HCT116 (cell line): ENCODE measurements at regions not wholly inside any gene's neighbourhood (a gene's known extent, or its start where the extent isn't known, plus 50 kb on each side); places are given as distances from the start of the nearest gene placed in this dataset.

Experiments used
- ATAC-seq: fragments of 200-7000 bp; cut with Tn5 transposase; 2 replicates; pipeline ENCODE4 v1.9.1; 2020; ENCODE audit warnings: mild to moderate bottlenecking, moderate library complexity
- BruUV-seq: library from RNA; stranded (reverse); fragments of 400-500 nt; replicated peaks from 2 replicates; lab custom pipeline; 2021; lab: Mats Ljungman, UMichigan
- CTCF ChIA-PET: fragments of 300-600 bp; sonication (Branson Sonifier 250); formaldehyde crosslinking; loops from one replicate; lab custom pipeline; 2021; ENCODE audit warnings: antibody characterized with exemption; lab: Charles Lee
- POLR2A ChIA-PET: fragments of 300-600, 350-600 bp; sonication (Branson Sonifier 250); formaldehyde crosslinking; loops from one replicate; lab custom pipeline; 2021; ENCODE audit warnings: antibody characterized with exemption; lab: Charles Lee
- RAD21 ChIA-PET, 2 experiments: fragments of 300-600 bp; sonication (Branson Sonifier 250); formaldehyde crosslinking; loops; one replicate each; lab custom pipeline; 2023; ENCODE audit warnings: low total read pairs in 2 of 2; ENCODE audit not compliant: uncharacterized antibody in 2 of 2, unreplicated experiment in 2 of 2, low non-redundant PET in 1 of 2; lab: Charles Lee
- DNase-seq: peaks from one replicate; pipeline ENCODE4 v3.0.0-alpha.2; 2010; ENCODE audit warnings: low read depth, low spot score
- H2AFZ ChIP-seq: fragments of 200-600 bp; shearing (Covaris generic), sonication (generic); 2 replicates; pipeline ENCODE4 v1.6.1; 2017; ENCODE audit warnings: low read depth, mixed run types, mixed read lengths, antibody characterized with exemption, low read length; ENCODE audit not compliant: poor library complexity, severe bottlenecking
- H3K27ac ChIP-seq: 2 replicates; pipeline ENCODE4 v1.5.1; 2012; ENCODE audit warnings: low read depth, low read length
- H3K27me3 ChIP-seq: fragments of 200-600 bp; sonication (generic); 2 replicates; pipeline ENCODE4 v1.6.1; 2016; ENCODE audit warnings: mixed run types, low read length, mixed read lengths; ENCODE audit not compliant: insufficient read depth
- H3K36me3 ChIP-seq, 2 experiments: fragments of 200-500 bp in 1 of 2; fragments of 200-600 bp in 1 of 2; sonication (Bioruptor generic) in 1 of 2; sonication (generic) in 1 of 2; 2 replicates each; pipeline versions ENCODE4 v1.5.1 to v1.6.1; 2014 to 2016; ENCODE audit warnings: low read length in 2 of 2, inconsistent platforms in 1 of 2, mixed read lengths in 1 of 2, mixed run types in 1 of 2; ENCODE audit not compliant: insufficient read depth in 2 of 2, control insufficient read depth in 1 of 2
- H3K4me1 ChIP-seq, 2 experiments: fragments of 200-600 bp in 1 of 2; sonication (generic) in 1 of 2; 2 replicates each; pipeline versions ENCODE4 v1.5.1 to v1.6.1; 2012 to 2017; ENCODE audit warnings: low read length in 2 of 2, inconsistent platforms in 1 of 2, mild to moderate bottlenecking in 1 of 2, mixed read lengths in 1 of 2, mixed run types in 1 of 2, moderate library complexity in 1 of 2; ENCODE audit not compliant: insufficient read depth in 2 of 2, control insufficient read depth in 1 of 2
- H3K4me2 ChIP-seq: fragments of 200-600 bp; sonication (generic); 2 replicates; pipeline ENCODE4 v1.6.1; 2017; ENCODE audit warnings: mixed run types, low read length, mixed read lengths
- H3K4me3 ChIP-seq, 2 experiments: fragments of 200-600 bp in 1 of 2; sonication (generic) in 1 of 2; replicated peaks in 1 of 2; 2 replicates each; pipeline ENCODE4 v1.5.1; 2011 to 2016; ENCODE audit warnings: low read length in 2 of 2, control low read depth in 1 of 2, low read depth in 1 of 2, mild to moderate bottlenecking in 1 of 2, mixed read lengths in 1 of 2, mixed run types in 1 of 2
- H3K79me2 ChIP-seq: fragments of 200-600 bp; sonication (generic); 2 replicates; pipeline ENCODE4 v1.6.1; 2017; ENCODE audit warnings: mild to moderate bottlenecking, mixed run types, low read length, moderate library complexity, mixed read lengths; ENCODE audit not compliant: insufficient read depth
- H3K9ac ChIP-seq: fragments of 200-600 bp; sonication (generic); 2 replicates; pipeline ENCODE4 v1.6.1; 2016; ENCODE audit warnings: low read length, mixed read lengths
- H3K9me2 ChIP-seq: fragments of 200-600 bp; sonication (generic), shearing (Covaris generic); 2 replicates; pipeline ENCODE4 v1.6.1; 2017; ENCODE audit warnings: mixed run types, mild to moderate bottlenecking, moderate library complexity; ENCODE audit not compliant: insufficient read depth
- H3K9me3 ChIP-seq, 2 experiments: fragments of 200-500 bp in 1 of 2; fragments of 200-600 bp in 1 of 2; sonication (Bioruptor generic) in 1 of 2; sonication (generic) in 1 of 2; 2 replicates each; pipeline ENCODE4 v1.6.1; 2014 to 2017; ENCODE audit warnings: low read length in 2 of 2, mixed read lengths in 2 of 2, inconsistent platforms in 1 of 2, low read depth in 1 of 2, mild to moderate bottlenecking in 1 of 2, mixed run types in 1 of 2, moderate library complexity in 1 of 2; ENCODE audit not compliant: control insufficient read depth in 1 of 2, insufficient read depth in 1 of 2
- H4K20me1 ChIP-seq: fragments of 200-600 bp; sonication (generic), shearing (Covaris generic); 2 replicates; pipeline ENCODE4 v1.6.1; 2017; ENCODE audit warnings: mixed run types, mild to moderate bottlenecking, moderate library complexity; ENCODE audit not compliant: insufficient read depth
- CEBPB ChIP-seq: IDR thresholded peaks from 2 replicates; pipeline ENCODE4 v1.6.1; 2012; ENCODE audit warnings: low read depth
- EZH2 ChIP-seq: fragments of 200-600 bp; sonication (generic); IDR thresholded peaks from 2 replicates; pipeline ENCODE4 v1.6.1; 2017; ENCODE audit warnings: antibody characterized with exemption, mixed run types
- EZH2phosphoT487 ChIP-seq: fragments of 200-600 bp; IDR thresholded peaks from 2 replicates; pipeline ENCODE4 v1.6.1; 2018; ENCODE audit warnings: antibody characterized with exemption, borderline replicate concordance
- JUND ChIP-seq: IDR thresholded peaks from 2 replicates; pipeline ENCODE4 v1.6.1; 2012
- POLR2AphosphoS5 ChIP-seq: IDR thresholded peaks from 2 replicates; pipeline ENCODE4 v1.6.1; 2011; ENCODE audit warnings: mild to moderate bottlenecking, low read depth, low read length, moderate library complexity
- SP1 ChIP-seq: IDR thresholded peaks from 2 replicates; pipeline ENCODE4 v1.6.1; 2012; ENCODE audit warnings: low read depth
- SRF ChIP-seq: IDR thresholded peaks from 2 replicates; pipeline ENCODE4 v1.6.1; 2012; ENCODE audit warnings: low read depth
- TCF7L2 ChIP-seq: IDR thresholded peaks from 2 replicates; pipeline ENCODE4 v1.7.0; 2011; ENCODE audit warnings: borderline replicate concordance, inconsistent platforms; ENCODE audit not compliant: insufficient read depth, insufficient read length; ENCODE audit errors: extremely low read depth
- YY1 ChIP-seq: IDR thresholded peaks from 2 replicates; pipeline ENCODE4 v1.6.1; 2011; ENCODE audit warnings: low read length, low read depth, moderate library complexity, mild to moderate bottlenecking; ENCODE audit not compliant: insufficient replicate concordance; ENCODE audit errors: extremely low read depth
- ZNF274 ChIP-seq: fragments of 200-500 bp; sonication (Bioruptor generic); IDR thresholded peaks from 2 replicates; pipeline ENCODE4 v1.6.1; 2014; ENCODE audit warnings: mild to moderate bottlenecking, low read depth, low read length, inconsistent platforms
- intact Hi-C: fragments of 100-400 bp; cut with micrococcal nuclease; formaldehyde crosslinking; loops from 2 replicates; pipeline ENCODE4 v1.10.0; 2022
- TF ChIP-seq, protein P1 (sequence below): IDR thresholded peaks from 2 replicates; pipeline ENCODE4 v1.6.1; 2012
- TF ChIP-seq, protein P2 (sequence below), 3 experiments: fragments of 200-600 bp in 1 of 3; sonication (generic) in 1 of 3; IDR thresholded peaks in 2 of 3; conservative IDR thresholded peaks in 1 of 3; 2 replicates each; pipeline ENCODE4 v1.5.1; 2012 to 2017; ENCODE audit warnings: low read depth in 2 of 3, low read length in 2 of 3, antibody characterized with exemption in 1 of 3, borderline replicate concordance in 1 of 3, control low read depth in 1 of 3, mild to moderate bottlenecking in 1 of 3, mixed read lengths in 1 of 3, mixed run types in 1 of 3, moderate library complexity in 1 of 3; ENCODE audit not compliant: insufficient read depth in 1 of 3

DNA sequence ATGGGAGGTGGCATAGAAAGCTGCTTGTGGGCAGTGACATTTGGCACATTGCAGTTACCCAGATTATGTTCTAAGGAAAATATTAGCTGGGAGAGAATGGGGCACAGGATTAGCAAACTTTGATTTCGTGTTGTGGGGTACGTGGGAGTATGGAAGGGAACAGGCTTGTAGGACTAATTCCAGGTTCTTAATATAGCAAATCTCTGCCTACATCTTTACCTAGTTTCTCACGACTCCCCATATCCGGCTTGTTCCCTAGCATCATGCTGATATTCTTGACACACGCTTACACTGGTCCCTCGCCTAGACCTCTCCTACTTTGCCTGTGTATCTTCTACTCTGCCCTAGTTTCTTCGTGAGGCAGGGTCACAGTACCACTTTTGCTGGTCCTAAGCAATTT lies 293.9 kb upstream of the PLXNA2 start:
- no peaks in the 10 kb centered on the region for H4K20me1 ChIP-seq
- no peaks in the 10 kb centered on the region for H3K9me3 ChIP-seq
- H3K36me3 ChIP-seq = no peaks in the 10 kb centered on the region
- no peaks in the 10 kb centered on the region for H3K79me2 ChIP-seq
- H3K9ac ChIP-seq = no peak overlapping the region
- ChIA-PET RAD21 (no interaction called here), CTCF (no interaction called here), POLR2A (no interaction called here)
- intact Hi-C loops = no loop called here
- DNase-seq = no peak
- no peak overlapping the region for H2AFZ ChIP-seq
- peaks cover 24% of the 10 kb centered on the region; the same call in 1 of the 2 replicates for H3K27me3 ChIP-seq
- no peaks in the 10 kb centered on the region for H3K9me2 ChIP-seq
- BruUV-seq = no TSS peak
- H3K4me3 ChIP-seq = no peak overlapping the region
- no peaks in the 10 kb centered on the region for H3K4me1 ChIP-seq
- ATAC-seq = no peak
- TF ChIP-seq ZNF274 (no peak), TCF7L2 (no peak), YY1 (no peak), POLR2AphosphoS5 (no peak), SRF (no peak), EZH2 (no peak), CEBPB (no peak), EZH2phosphoT487 (no peak), JUND (no peak), SP1 (no peak)
- TF ChIP-seq, protein P1, sequence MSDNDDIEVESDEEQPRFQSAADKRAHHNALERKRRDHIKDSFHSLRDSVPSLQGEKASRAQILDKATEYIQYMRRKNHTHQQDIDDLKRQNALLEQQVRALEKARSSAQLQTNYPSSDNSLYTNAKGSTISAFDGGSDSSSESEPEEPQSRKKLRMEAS = no peak
- TF ChIP-seq, protein P2, sequence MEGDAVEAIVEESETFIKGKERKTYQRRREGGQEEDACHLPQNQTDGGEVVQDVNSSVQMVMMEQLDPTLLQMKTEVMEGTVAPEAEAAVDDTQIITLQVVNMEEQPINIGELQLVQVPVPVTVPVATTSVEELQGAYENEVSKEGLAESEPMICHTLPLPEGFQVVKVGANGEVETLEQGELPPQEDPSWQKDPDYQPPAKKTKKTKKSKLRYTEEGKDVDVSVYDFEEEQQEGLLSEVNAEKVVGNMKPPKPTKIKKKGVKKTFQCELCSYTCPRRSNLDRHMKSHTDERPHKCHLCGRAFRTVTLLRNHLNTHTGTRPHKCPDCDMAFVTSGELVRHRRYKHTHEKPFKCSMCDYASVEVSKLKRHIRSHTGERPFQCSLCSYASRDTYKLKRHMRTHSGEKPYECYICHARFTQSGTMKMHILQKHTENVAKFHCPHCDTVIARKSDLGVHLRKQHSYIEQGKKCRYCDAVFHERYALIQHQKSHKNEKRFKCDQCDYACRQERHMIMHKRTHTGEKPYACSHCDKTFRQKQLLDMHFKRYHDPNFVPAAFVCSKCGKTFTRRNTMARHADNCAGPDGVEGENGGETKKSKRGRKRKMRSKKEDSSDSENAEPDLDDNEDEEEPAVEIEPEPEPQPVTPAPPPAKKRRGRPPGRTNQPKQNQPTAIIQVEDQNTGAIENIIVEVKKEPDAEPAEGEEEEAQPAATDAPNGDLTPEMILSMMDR (IDR thresholded peaks at IDR 0.05 in 2 of 3, conservative IDR thresholded peaks at IDR 0.05 in 1 of 3; ENCODE audit: borderline replicate concordance in 1 of 3, insufficient read depth in 1 of 3, low read depth in 2 of 3, low read length in 2 of 3) = no peak
- TF ChIP-seq, all 23 proteins: peak for 0
- no peak overlapping the region for H3K4me2 ChIP-seq
- H3K27ac ChIP-seq = no peak overlapping the region
